GM23248 (cell line): ENCODE measurements at regions not wholly inside any gene's neighbourhood (a gene's known extent, or its start where the extent isn't known, plus 50 kb on each side); places are given as distances from the start of the nearest gene placed in this dataset.

Source experiments
- DNase-seq: peaks from one replicate; pipeline ENCODE4 v3.0.0-alpha.2; 2015
- H2AFZ ChIP-seq: fragments of 200-600 bp; sonication (generic); 2 replicates; pipeline ENCODE4 v1.6.1; 2016; ENCODE audit warnings: antibody characterized with exemption
- H3F3A ChIP-seq: fragments of 200-600 bp; sonication (generic); 2 replicates; pipeline ENCODE4 v1.6.1; 2016; ENCODE audit warnings: mild to moderate bottlenecking, antibody characterized with exemption, mixed run types; ENCODE audit not compliant: insufficient read depth
- H3K27ac ChIP-seq: fragments of 200-600 bp; sonication (generic); 2 replicates; pipeline ENCODE4 v1.5.1; 2016; ENCODE audit warnings: mild to moderate bottlenecking
- H3K27me3 ChIP-seq: fragments of 200-600 bp; sonication (generic); replicated peaks from 2 replicates; pipeline ENCODE4 v1.6.1; 2016; ENCODE audit warnings: mild to moderate bottlenecking; ENCODE audit not compliant: insufficient read depth
- H3K36me3 ChIP-seq: fragments of 200-600 bp; sonication (generic); 2 replicates; pipeline ENCODE4 v1.6.1; 2016; ENCODE audit warnings: low read depth, mild to moderate bottlenecking
- H3K4me1 ChIP-seq: fragments of 200-600 bp; sonication (generic); 2 replicates; pipeline ENCODE4 v1.6.1; 2016; ENCODE audit warnings: mild to moderate bottlenecking; ENCODE audit not compliant: insufficient read depth
- H3K4me2 ChIP-seq: fragments of 200-600 bp; sonication (generic); one replicate; pipeline ENCODE4 v1.6.1; 2016; ENCODE audit warnings: mild to moderate bottlenecking; ENCODE audit not compliant: unreplicated experiment
- H3K4me3 ChIP-seq: fragments of 200-600 bp; sonication (generic); 2 replicates; pipeline ENCODE4 v1.5.1; 2016; ENCODE audit warnings: mild to moderate bottlenecking
- H3K79me2 ChIP-seq: fragments of 200-600 bp; sonication (generic); 2 replicates; pipeline ENCODE4 v1.6.1; 2016; ENCODE audit warnings: mild to moderate bottlenecking; ENCODE audit not compliant: insufficient read depth
- H3K9ac ChIP-seq: fragments of 200-600 bp; sonication (generic); 2 replicates; pipeline ENCODE4 v1.6.1; 2016; ENCODE audit warnings: mild to moderate bottlenecking
- H3K9me2 ChIP-seq: fragments of 200-600 bp; sonication (generic); 2 replicates; pipeline ENCODE4 v1.6.1; 2016; ENCODE audit warnings: mixed run types, mild to moderate bottlenecking, moderate library complexity; ENCODE audit not compliant: insufficient read depth
- H3K9me3 ChIP-seq: fragments of 200-600 bp; sonication (generic); one replicate; pipeline ENCODE4 v1.6.1; 2017; ENCODE audit warnings: low read depth
- H4K20me1 ChIP-seq: fragments of 200-600 bp; sonication (generic); 2 replicates; pipeline ENCODE4 v1.6.0; 2016; ENCODE audit not compliant: insufficient read depth
- EZH2 ChIP-seq: fragments of 200-600 bp; sonication (generic); IDR thresholded peaks from 2 replicates; pipeline ENCODE4 v1.6.1; 2018; ENCODE audit warnings: antibody characterized with exemption, mild to moderate bottlenecking; ENCODE audit not compliant: insufficient read depth, poor library complexity, severe bottlenecking
- EZH2phosphoT487 ChIP-seq: fragments of 200-600 bp; sonication (generic); IDR thresholded peaks from 2 replicates; pipeline ENCODE4 v1.6.1; 2018; ENCODE audit warnings: antibody characterized with exemption, moderate library complexity, mild to moderate bottlenecking, low read depth; ENCODE audit not compliant: insufficient read depth
- WGBS, 2 experiments: methylation state at CpG; one replicate each; pipeline ENCODE4 v1.1.6; 2015 to 2017; ENCODE audit warnings: low lambda C conversion rate in 2 of 2, low coverage in 1 of 2; ENCODE audit errors: missing lambda C conversion rate in 2 of 2; 5-methylcytosine and 5-hydroxymethylcytosine counted together
- in situ Hi-C: fragments of 300-500 bp; cut with MboI; formaldehyde crosslinking; loops from 2 replicates; pipeline ENCODE4 v1.15.0; 2020

GRCh38 chr4:104146048-104146447 is 348.6 kb downstream of the CXXC4 start:
- Histone ChIP-seq H3K36me3 (no peaks in the 10 kb centered on the region), H3K79me2 (no peaks in the 10 kb centered on the region), H2AFZ (no peak overlapping the region), H3K4me2 (no peak overlapping the region), H3K9me3 (no peaks in the 10 kb centered on the region), H3F3A (no peaks in the 10 kb centered on the region), H3K4me1 (no peaks in the 10 kb centered on the region), H3K9me2 (no peaks in the 10 kb centered on the region), H4K20me1 (no peaks in the 10 kb centered on the region), H3K27me3 (no peaks in the 10 kb centered on the region), H3K27ac (no peak overlapping the region), H3K4me3 (no peak overlapping the region), H3K9ac (no peak overlapping the region)
- 3 to 28% methylated on average over 1 of the region's 1 CpG for WGBS, 2 experiments
- TF ChIP-seq EZH2phosphoT487 (no peak), EZH2 (no peak)
- no peak for DNase-seq
- in situ Hi-C loops: no loop called here

- Histone ChIP-seq H3K9me3 (no peaks in the 10 kb centered on the region), H3K79me2 (no peaks in the 10 kb centered on the region), H3K4me3 (no peak overlapping the region), H4K20me1 (no peaks in the 10 kb centered on the region), H3K9ac (no peak overlapping the region), H3K9me2 (no peaks in the 10 kb centered on the region), H3K27ac (no peak overlapping the region), H3K4me1 (no peaks in the 10 kb centered on the region), H3K27me3 (no peaks in the 10 kb centered on the region), H3K4me2 (no peak overlapping the region), H3K36me3 (no peaks in the 10 kb centered on the region), H3F3A (no peaks in the 10 kb centered on the region), H2AFZ (no peak overlapping the region)
- no peak for DNase-seq
- no peak for TF ChIP-seq EZH2phosphoT487
- no peak for TF ChIP-seq EZH2
- WGBS, 2 experiments: 33 to 44% methylated on average over 1 of the region's 1 CpG
- in situ Hi-C loops: no loop called here
Observed at GRCh38 chr4:104138116-104138515, 356.6 kb downstream of the CXXC4 start.

- no peak for DNase-seq
- no peak overlapping the region for H3K4me2 ChIP-seq
- no peaks in the 10 kb centered on the region for H3F3A ChIP-seq
- H3K4me3 ChIP-seq: no peak overlapping the region
- in situ Hi-C loops: no loop called here
- H3K27ac ChIP-seq: no peak overlapping the region
- H3K79me2 ChIP-seq: no peaks in the 10 kb centered on the region
- H3K9me3 ChIP-seq: no peaks in the 10 kb centered on the region
- H3K4me1 ChIP-seq: no peaks in the 10 kb centered on the region
- no peaks in the 10 kb centered on the region for H3K9me2 ChIP-seq
- H3K36me3 ChIP-seq: no peaks in the 10 kb centered on the region
- H4K20me1 ChIP-seq: no peaks in the 10 kb centered on the region
- no peak for TF ChIP-seq EZH2
- TF ChIP-seq EZH2phosphoT487: no peak
- no peak overlapping the region for H3K9ac ChIP-seq
- WGBS, 2 experiments: 16 to 18% methylated on average over 5 of the region's 5 CpGs
- H2AFZ ChIP-seq: no peak overlapping the region
- H3K27me3 ChIP-seq: no peaks in the 10 kb centered on the region
Observed at GRCh38 chr4:104129243-104129642, 365.5 kb downstream of the CXXC4 start.

- in situ Hi-C loops: no loop called here
- H3K79me2 ChIP-seq: no peaks in the 10 kb centered on the region
- no peak for DNase-seq
- no peaks in the 10 kb centered on the region for H3K27me3 ChIP-seq
- H3K4me2 ChIP-seq: no peak overlapping the region
- H3K9me3 ChIP-seq: no peaks in the 10 kb centered on the region
- no peak for TF ChIP-seq EZH2
- no peak for TF ChIP-seq EZH2phosphoT487
- H2AFZ ChIP-seq: no peak overlapping the region
- H3K36me3 ChIP-seq: no peaks in the 10 kb centered on the region
- no peaks in the 10 kb centered on the region for H4K20me1 ChIP-seq
- H3K27ac ChIP-seq: no peak overlapping the region
- no peaks in the 10 kb centered on the region for H3K4me1 ChIP-seq
- no peaks in the 10 kb centered on the region for H3F3A ChIP-seq
- no peaks in the 10 kb centered on the region for H3K9me2 ChIP-seq
- no peak overlapping the region for H3K9ac ChIP-seq
- no peak overlapping the region for H3K4me3 ChIP-seq
Observed at GRCh38 chr4:104128850-104129213, 365.9 kb downstream of the CXXC4 start.

GRCh38 chr4:104128031-104128849 is 366.5 kb downstream of the CXXC4 start:
- 0 to 3% methylated on average over 1 of the region's 1 CpG for WGBS, 2 experiments
- no peak for DNase-seq
- Histone ChIP-seq H3K4me3 (no peak overlapping the region), H3K4me1 (no peaks in the 10 kb centered on the region), H3F3A (no peaks in the 10 kb centered on the region), H3K9ac (no peak overlapping the region), H3K79me2 (no peaks in the 10 kb centered on the region), H3K9me3 (no peaks in the 10 kb centered on the region), H3K36me3 (no peaks in the 10 kb centered on the region), H4K20me1 (no peaks in the 10 kb centered on the region), H2AFZ (no peak overlapping the region), H3K9me2 (no peaks in the 10 kb centered on the region), H3K27me3 (no peaks in the 10 kb centered on the region), H3K27ac (no peak overlapping the region), H3K4me2 (no peak overlapping the region)
- TF ChIP-seq EZH2phosphoT487 (no peak), EZH2 (no peak)
- in situ Hi-C loops: no loop called here
